ENCODE measurements at regions not wholly inside any gene's neighbourhood (a gene's known extent, or its start where the extent isn't known, plus 50 kb on each side); places are given as distances from the start of the nearest gene placed in this dataset.

GRCh38 chr22:35479985-35480550 lies 60.6 kb upstream of the RASD2 start:
- Mint-ChIP-seq H3K4me1 (ENCODE audit: unreplicated experiment) (no peaks in the 10 kb centered on the region), H3K27ac (ENCODE audit: unreplicated experiment) (no peak overlapping the region), H3K9me3 (ENCODE audit: unreplicated experiment) (no peaks in the 10 kb centered on the region), H3K4me3 (ENCODE audit: unreplicated experiment) (no peak overlapping the region), H3K27me3 (ENCODE audit: unreplicated experiment) (peaks cover 6% of the 10 kb centered on the region), H3K36me3 (ENCODE audit: low read depth, unreplicated experiment) (no peaks in the 10 kb centered on the region)
- TF ChIP-seq CTCF (IDR thresholded peaks at IDR 0.05; ENCODE audit: unreplicated experiment) = no peak
- no peak for DNase-seq (ENCODE audit: low spot score)

GRCh38 chr22:35480627-35481550 lies 59.7 kb upstream of the RASD2 start:
- no peak overlapping the region for H3K4me3 Mint-ChIP-seq (ENCODE audit: unreplicated experiment)
- no peaks in the 10 kb centered on the region for H3K4me1 Mint-ChIP-seq (ENCODE audit: unreplicated experiment)
- no peaks in the 10 kb centered on the region for H3K9me3 Mint-ChIP-seq (ENCODE audit: unreplicated experiment)
- no peak for TF ChIP-seq CTCF (IDR thresholded peaks at IDR 0.05; ENCODE audit: unreplicated experiment)
- no peak for DNase-seq (ENCODE audit: low spot score)
- no peak overlapping the region for H3K27ac Mint-ChIP-seq (ENCODE audit: unreplicated experiment)
- H3K36me3 Mint-ChIP-seq (ENCODE audit: low read depth, unreplicated experiment) = no peaks in the 10 kb centered on the region
- peaks cover 7% of the 10 kb centered on the region for H3K27me3 Mint-ChIP-seq (ENCODE audit: unreplicated experiment)

- Mint-ChIP-seq H3K4me3 (ENCODE audit: unreplicated experiment) (no peak overlapping the region), H3K27me3 (ENCODE audit: unreplicated experiment) (peaks cover 11% of the 10 kb centered on the region), H3K4me1 (ENCODE audit: unreplicated experiment) (no peaks in the 10 kb centered on the region), H3K27ac (ENCODE audit: unreplicated experiment) (no peak overlapping the region), H3K36me3 (ENCODE audit: low read depth, unreplicated experiment) (no peaks in the 10 kb centered on the region), H3K9me3 (ENCODE audit: unreplicated experiment) (no peaks in the 10 kb centered on the region)
- DNase-seq (ENCODE audit: low spot score) = no peak
- no peak for TF ChIP-seq CTCF (IDR thresholded peaks at IDR 0.05; ENCODE audit: unreplicated experiment)
These were observed 58.3 kb upstream of the RASD2 start for GRCh38 chr22:35482311-35482710.

- DNase-seq (ENCODE audit: low spot score) = no peak
- H3K27ac Mint-ChIP-seq (ENCODE audit: unreplicated experiment) = no peak overlapping the region
- peaks cover 11% of the 10 kb centered on the region for H3K27me3 Mint-ChIP-seq (ENCODE audit: unreplicated experiment)
- no peak overlapping the region for H3K4me3 Mint-ChIP-seq (ENCODE audit: unreplicated experiment)
- no peaks in the 10 kb centered on the region for H3K36me3 Mint-ChIP-seq (ENCODE audit: low read depth, unreplicated experiment)
- no peaks in the 10 kb centered on the region for H3K4me1 Mint-ChIP-seq (ENCODE audit: unreplicated experiment)
- H3K9me3 Mint-ChIP-seq (ENCODE audit: unreplicated experiment) = no peaks in the 10 kb centered on the region
- TF ChIP-seq CTCF (IDR thresholded peaks at IDR 0.05; ENCODE audit: unreplicated experiment) = no peak
These were observed 57.7 kb upstream of the RASD2 start for GRCh38 chr22:35482974-35483373.

- no peak overlapping the region for H3K27ac Mint-ChIP-seq (ENCODE audit: unreplicated experiment)
- no peaks in the 10 kb centered on the region for H3K9me3 Mint-ChIP-seq (ENCODE audit: unreplicated experiment)
- TF ChIP-seq CTCF (IDR thresholded peaks at IDR 0.05; ENCODE audit: unreplicated experiment) = no peak
- H3K4me1 Mint-ChIP-seq (ENCODE audit: unreplicated experiment) = no peaks in the 10 kb centered on the region
- no peak overlapping the region for H3K4me3 Mint-ChIP-seq (ENCODE audit: unreplicated experiment)
- no peaks in the 10 kb centered on the region for H3K36me3 Mint-ChIP-seq (ENCODE audit: low read depth, unreplicated experiment)
- H3K27me3 Mint-ChIP-seq (ENCODE audit: unreplicated experiment) = peaks cover 10% of the 10 kb centered on the region
- DNase-seq (ENCODE audit: low spot score) = no peak
These were observed 56.9 kb upstream of the RASD2 start for GRCh38 chr22:35483730-35484129.

Measured in endothelial cell (in vitro differentiated cells).